HEK293 (cell line): ENCODE measurements at regions not wholly inside any gene's neighbourhood (a gene's known extent, or its start where the extent isn't known, plus 50 kb on each side); places are given as distances from the start of the nearest gene placed in this dataset.

Experiments
- TCF7L2 ChIP-seq: IDR thresholded peaks from 2 replicates; pipeline ENCODE4 v1.6.1; 2011; ENCODE audit warnings: low read depth, mild to moderate bottlenecking, inconsistent platforms, low read length, moderate library complexity, borderline replicate concordance
- ZNF366 ChIP-seq: fragments of 450-650 bp; formaldehyde crosslinking; conservative IDR thresholded peaks from 2 replicates; pipeline ENCODE4 v1.5.1; 2016; ENCODE audit warnings: missing biosample characterization, missing genetic modification characterization

DNA sequence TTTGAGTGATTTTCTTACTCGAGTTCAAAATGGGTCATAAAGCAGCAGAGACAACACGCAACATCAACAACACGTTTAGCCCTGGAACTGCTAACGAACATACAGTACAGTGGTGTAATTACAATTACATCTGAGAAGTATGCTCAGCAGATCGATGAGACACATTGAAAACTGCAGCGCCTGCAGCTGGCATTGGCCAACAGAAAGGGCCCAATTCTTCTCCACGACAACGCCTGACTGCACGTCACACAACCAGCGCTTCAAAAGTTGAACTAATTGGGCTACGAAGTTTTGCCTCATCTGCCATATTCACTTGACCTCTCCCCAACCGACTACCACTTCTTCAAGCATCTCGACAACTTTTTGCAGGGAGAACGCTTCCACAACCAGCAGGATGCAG is 145.6 kb downstream of the SCARB1 start:
- TF ChIP-seq TCF7L2 (no peak), ZNF366 (tag by site-specific recombination) (no peak)
